Fibroblast of upper back skin (primary cell): ENCODE measurements at regions not wholly inside any gene's neighbourhood (a gene's known extent, or its start where the extent isn't known, plus 50 kb on each side); places are given as distances from the start of the nearest gene placed in this dataset.
"Not testable (repeated sequence)": the region's sequence is repeated elsewhere in the genome, so short reads cannot be mapped to it uniquely, and the experiment has no call there.

ENCODE experiments used
- DNase-seq: peaks from one replicate; pipeline ENCODE4 v3.0.0-alpha.2; 2013

DNA sequence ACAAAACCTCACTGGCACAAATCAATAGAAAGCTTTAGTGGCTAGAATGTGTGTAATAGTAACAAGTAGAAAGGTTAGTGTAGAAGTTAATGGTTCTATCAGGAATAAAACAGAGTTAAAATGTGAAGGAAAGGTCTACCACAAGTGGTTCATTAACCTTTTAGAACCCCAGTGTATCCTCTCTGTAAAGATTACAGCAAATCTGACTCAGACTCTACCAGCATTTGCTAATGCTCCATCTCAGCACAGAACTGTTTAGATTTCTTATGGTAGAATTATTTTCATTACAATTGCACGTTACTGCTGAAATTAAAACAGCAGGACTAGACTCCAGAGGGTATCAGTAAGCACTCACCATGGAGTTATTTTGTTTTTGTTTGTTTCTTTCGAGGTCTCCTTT lies 609.0 kb upstream of the LMO3 start:
- DNase-seq: no peak

DNA sequence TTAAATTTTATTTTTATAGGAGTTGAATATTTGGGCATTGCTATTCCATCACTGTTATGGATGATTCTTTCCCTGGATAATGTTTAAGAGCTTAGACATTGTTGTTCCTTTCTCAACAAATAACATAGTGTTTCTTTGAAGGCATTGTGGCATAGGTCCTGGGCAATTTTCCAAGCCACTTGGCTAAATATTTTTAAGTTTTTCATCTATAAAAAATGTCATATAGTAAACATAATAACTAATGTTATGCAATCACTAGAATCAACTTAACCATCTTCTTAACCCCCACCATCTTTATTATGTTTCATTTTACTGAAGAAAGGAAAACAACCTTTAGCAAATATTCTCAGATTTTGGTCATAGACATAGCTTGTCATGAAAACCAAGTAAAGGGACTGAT lies 600.6 kb upstream of the LMO3 start:
- DNase-seq: no peak

- no peak for DNase-seq
Measured at GRCh38 chr12:17204289-17205054, 598.5 kb upstream of the LMO3 start.

DNA sequence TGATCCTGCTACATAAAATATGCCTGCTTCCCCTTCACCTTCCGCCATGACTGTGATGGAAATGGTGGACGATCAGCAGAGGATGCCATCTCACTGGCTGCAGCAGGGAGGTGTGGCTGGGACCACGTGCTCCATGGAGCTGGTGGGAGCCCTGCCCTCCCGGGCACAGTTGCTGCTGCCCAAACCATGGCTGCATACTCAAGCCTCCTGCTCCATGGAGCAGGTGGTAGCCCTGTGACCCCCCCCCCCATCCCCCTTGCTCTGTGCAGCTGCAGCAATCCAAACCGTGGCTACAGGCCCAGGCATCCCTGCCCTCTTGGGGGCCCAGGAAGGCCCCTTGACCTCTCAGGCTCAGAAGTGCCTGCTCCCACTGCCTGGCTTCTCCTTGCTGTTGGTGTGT lies 597.5 kb upstream of the LMO3 start:
- DNase-seq: no peak

DNA sequence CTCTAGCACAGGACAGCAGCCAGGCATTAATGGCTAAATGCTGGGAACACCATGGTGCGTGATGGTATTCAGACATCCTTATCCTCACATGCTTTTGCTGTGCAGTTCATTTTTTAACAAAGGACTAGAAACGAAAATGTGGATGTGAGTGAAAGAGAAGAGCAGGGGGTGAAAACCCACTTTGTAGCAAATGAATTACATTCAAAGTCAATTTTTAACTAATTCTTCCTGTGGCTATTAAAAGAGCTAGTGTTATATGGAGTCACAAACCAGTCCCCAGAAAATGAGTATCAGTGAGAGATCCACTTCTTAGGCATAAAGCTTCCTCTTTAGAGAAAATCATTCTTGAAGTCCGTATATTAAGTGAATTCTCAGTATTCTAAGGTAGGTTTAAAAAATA lies 592.0 kb upstream of the LMO3 start:
- DNase-seq: no peak

DNA sequence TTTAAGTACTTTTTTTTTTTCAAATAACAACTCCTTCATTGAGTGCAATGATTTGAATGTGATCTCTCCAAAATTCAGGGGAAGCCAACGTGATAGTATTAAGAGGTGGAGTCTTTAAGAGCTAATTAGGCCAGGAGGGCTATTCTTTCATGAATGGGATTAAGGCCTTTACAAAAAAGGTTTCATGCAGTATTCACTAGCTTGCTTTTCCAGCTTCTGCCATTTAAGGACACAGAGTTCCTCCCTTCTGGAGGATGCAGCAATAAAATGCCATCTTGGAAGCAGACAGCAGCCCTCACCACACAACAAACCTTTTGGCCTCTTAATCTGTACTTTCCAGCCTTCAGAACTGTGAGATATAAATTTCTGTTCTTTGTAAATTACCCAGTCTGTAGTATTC lies 586.8 kb upstream of the LMO3 start:
- DNase-seq: no peak

DNA sequence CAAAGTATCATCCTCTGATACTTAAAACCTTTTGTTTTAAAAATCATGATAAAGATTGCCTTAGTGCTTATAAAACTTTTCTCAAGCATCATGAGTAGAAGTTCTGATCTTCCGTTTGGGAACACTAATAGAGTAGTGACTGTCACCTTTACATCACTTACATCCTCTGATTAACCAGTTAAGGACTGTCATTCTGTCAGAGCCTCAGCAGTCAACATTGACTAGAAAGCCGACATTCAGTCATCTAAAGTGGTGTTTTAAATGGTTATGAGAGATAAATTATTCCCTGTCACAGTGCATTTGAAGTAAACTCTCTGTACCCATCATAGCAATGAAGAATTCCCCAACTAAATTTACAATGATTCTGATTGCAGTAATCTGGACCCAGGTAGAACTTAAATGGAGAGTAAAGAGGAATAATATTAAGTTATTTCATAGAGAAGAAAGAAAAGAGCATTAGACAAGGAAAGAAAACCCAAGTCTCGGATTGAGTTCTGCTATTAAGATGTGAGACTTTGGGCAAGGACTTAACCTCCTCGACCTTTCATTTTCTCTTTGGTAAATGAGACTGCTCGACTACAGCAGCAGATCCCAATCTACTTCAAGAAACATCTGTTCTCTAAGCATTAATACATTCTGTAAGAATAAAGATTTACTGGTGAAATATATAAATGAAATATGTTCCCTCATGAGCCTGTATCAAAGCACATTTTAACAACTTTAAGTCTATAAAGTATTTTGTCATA lies 563.9 kb upstream of the LMO3 start:
- DNase-seq: no peak

GRCh38 chr12:17159506-17160300 lies 553.7 kb upstream of the LMO3 start:
- no peak for DNase-seq

DNA sequence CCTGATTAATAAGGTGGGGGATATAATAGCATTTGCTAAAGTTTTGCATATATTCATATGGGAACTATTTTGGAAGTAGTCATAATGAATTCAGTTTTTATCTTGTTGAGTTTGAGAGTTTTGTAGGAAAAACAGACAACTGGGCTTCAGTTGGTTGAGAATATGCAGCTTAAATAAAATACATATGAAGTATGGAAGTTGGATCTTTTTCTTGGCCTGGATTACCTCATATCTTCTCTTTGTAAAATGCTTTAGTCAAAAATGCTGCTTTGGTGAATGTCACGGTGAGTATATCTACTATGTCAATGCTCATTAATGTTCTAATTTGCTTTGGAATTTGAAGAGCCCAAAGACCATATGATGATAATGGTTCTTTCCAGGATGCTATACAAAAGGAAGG lies 552.2 kb upstream of the LMO3 start:
- no peak for DNase-seq

DNA sequence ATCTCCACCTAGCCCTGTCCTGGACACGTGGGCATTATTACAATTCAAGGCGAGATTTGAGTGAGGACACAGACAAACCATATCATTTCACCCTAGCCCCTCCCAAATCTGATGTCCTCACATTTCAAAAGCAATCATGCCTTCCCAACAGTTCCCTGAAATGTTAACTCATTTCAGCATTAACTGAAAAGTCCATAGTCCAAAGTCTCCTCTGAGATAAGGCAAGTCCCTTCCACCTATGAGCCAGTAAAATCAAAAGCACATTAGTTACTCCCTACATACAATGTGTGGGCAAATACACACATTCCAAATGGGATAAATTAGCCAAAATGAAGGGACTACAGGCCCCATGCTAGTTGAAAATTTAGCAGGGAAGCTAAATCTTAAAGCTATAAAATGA lies 546.0 kb upstream of the LMO3 start:
- DNase-seq: no peak

DNA sequence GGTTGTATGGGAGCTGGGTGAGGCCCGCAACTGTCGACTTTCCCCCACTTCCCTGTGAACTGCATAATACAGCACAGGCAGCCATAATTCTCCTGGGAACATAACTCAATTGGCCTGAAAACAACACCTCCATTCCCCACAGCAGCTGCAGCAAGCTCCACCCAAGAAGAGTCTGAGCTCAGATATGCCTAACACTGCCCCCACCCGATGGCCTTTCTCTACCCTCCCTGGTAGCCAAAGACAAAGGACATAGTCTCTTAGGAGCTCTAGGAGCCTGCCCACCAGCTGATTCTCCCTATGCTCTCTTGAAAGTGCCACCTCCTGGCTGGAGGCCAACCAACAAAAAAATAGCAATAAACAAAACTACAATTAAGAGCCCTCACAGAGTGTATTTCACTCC lies 542.7 kb upstream of the LMO3 start:
- DNase-seq: no peak

DNA sequence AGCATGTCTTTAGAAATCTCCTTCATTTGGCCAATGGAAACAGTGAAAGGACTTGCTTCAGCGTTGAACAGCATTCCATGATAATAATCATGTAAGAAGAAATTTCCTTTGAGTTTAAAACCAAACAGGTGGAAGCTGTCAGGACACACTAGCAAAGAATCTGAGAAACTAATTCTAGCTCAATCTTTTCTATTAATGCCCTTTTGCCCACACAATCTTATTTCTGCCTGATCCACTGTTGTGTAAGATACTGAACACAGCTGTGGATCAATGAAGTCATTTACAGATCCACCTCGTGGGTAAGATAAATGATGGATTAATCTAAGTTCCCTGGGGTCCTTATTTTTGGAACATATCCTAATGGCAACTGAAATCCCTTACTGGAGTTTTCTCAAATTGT lies 536.9 kb upstream of the LMO3 start:
- no peak for DNase-seq

GRCh38 chr12:17139931-17140330 lies 534.0 kb upstream of the LMO3 start:
- DNase-seq: no peak

DNA sequence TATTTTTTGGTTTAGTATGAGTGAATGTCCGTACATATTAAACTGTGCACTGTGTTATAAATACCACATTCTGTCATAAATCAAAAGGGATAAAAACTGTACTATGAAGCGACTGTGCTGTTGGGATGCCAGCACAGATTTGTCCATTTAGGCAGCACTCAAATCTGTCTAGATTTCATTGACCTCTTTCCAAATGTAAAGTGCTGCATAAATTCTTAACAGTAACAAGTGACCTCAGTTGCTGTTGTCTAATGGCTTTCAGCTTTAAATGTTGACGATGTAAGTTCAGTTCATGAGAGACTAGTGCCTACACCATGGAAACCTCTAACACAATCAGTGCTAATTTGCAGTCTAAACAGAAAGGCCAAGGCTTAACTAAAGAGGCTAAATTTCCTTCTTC lies 531.4 kb upstream of the LMO3 start:
- DNase-seq: no peak

DNA sequence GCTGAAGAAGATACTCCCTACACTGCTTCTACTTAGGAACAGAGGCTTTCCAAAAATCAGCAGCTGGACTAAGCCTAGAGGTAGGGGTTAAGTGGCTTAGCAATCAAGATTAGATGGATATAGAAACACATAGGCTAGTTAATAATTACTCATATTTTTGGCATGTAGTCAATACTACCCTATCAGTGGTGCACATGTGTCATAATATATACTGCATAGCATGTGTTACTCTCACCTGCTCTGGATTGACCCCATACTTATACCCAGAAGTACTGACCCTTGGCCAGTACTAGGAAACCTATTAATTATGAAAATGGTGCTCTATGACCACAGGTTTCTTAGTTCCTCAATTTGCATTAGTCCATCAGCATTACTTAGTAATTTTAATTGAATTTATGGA lies 528.4 kb upstream of the LMO3 start:
- no peak for DNase-seq

DNA sequence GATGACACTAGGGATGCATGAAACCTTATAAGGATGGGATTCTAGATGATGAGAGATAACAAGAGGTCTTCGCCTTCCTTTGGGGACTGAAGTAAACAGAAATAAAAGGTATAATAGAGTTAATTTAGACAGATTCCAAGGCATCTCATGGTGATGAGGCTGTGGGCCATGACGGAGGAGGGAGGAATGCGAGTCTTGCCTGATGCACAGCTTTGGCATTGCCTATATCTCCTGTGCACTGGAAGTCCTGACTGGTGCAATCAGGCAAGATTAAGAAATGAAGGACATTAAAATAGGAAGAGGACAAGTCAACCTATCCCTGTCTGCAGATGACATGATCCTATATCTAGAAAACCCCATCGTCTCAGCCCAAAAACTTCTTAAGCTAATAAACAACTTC lies 526.4 kb upstream of the LMO3 start:
- DNase-seq: no peak

- DNase-seq: not testable (repeated sequence)
Measured at GRCh38 chr12:17116538-17116937, 510.6 kb upstream of the LMO3 start.

DNA sequence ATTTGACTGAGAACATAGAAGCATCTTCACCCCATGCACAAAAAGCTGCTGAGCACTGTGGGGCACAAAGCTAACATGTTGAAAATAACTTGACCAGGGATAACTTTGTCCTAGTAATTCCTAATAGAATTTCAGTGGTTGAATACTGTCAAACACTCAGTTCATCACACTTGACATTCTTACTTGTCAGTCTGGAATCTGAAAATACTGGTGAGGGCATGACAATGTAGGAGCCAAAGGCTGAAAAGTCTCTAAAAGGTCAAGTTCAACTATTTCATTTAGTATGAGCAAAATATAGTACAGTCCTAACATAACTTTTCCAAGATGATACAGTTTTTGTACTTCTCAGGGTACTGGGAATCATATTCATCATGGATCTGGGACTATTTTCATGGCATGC lies 504.4 kb upstream of the LMO3 start:
- no peak for DNase-seq

- DNase-seq: no peak
Measured at GRCh38 chr12:17108877-17109541, 503.0 kb upstream of the LMO3 start.

GRCh38 chr12:17104801-17105200 lies 498.8 kb upstream of the LMO3 start:
- no peak for DNase-seq

DNA sequence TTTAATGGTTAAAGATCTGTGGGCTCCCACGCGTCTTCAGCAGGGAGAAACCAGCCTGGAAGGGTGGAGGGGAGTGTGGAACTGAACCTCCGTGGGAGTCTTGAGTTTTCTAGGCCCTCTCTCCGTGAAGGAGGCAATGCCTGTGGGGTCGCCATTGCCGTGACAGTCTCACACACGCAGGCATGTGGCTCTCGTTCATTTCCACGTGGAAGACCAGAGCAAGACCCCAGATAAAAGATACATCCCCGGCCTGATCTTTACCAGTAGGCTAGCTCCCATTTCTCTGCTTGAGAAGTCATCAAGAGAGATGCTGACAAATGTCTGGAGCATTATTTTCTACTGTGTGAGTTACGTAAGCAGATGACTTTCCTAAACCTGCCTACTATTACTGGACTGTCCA lies 491.7 kb upstream of the LMO3 start:
- no peak for DNase-seq

DNA sequence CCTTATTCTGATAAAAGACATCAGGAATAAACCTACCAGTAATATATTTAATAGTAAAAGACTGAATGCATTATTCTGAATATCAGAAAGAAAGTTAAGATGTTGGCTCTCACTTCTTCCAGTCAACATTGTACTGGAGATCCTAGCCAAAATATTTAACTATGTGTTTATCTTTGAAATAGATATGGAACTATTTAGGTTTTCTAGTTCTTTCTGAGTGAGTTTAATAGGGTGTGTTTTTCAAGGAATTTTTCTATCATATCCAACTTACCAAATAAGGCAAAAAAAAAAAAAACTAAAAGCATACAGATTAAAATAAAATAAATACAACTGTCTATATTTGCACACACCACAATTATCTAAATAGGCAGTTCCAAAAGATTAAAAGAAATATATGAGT lies 478.9 kb upstream of the LMO3 start:
- DNase-seq: no peak

GRCh38 chr12:17079251-17079909 lies 473.4 kb upstream of the LMO3 start:
- no peak for DNase-seq
